Osteoblast (primary cell): ENCODE measurements at regions not wholly inside any gene's neighbourhood (a gene's known extent, or its start where the extent isn't known, plus 50 kb on each side); places are given as distances from the start of the nearest gene placed in this dataset.

Source experiments
- DNase-seq: peaks from one replicate; pipeline ENCODE4 v3.0.0; 2011; ENCODE audit warnings: low spot score, mixed read lengths; ENCODE audit not compliant: insufficient read length; ENCODE audit errors: missing footprints
- H2AFZ ChIP-seq: 2 replicates; pipeline ENCODE4 v1.6.0; 2011; ENCODE audit warnings: mild to moderate bottlenecking, low read length
- H3K27ac ChIP-seq: 2 replicates; pipeline ENCODE4 v1.5.1; 2011; ENCODE audit warnings: mild to moderate bottlenecking, low read depth, low read length, moderate library complexity
- H3K27me3 ChIP-seq: 2 replicates; pipeline ENCODE4 v1.6.0; 2012; ENCODE audit warnings: mild to moderate bottlenecking, control low read depth, inconsistent platforms, low read length, moderate library complexity; ENCODE audit not compliant: insufficient read depth
- H3K36me3 ChIP-seq: 2 replicates; pipeline ENCODE4 v1.5.1; 2011; ENCODE audit warnings: mild to moderate bottlenecking, low read length, control low read depth, moderate library complexity; ENCODE audit not compliant: insufficient read depth
- H3K4me1 ChIP-seq: 2 replicates; pipeline ENCODE4 v1.5.1; 2011; ENCODE audit warnings: mild to moderate bottlenecking, low read length, control low read depth, moderate library complexity; ENCODE audit not compliant: insufficient read depth
- H3K4me2 ChIP-seq: 2 replicates; pipeline ENCODE4 v1.6.0; 2011; ENCODE audit warnings: mild to moderate bottlenecking, low read length; ENCODE audit not compliant: insufficient read depth
- H3K4me3 ChIP-seq: fragments of 200-600 bp; sonication (generic); 3 replicates; pipeline ENCODE4 v1.5.1; 2012; ENCODE audit warnings: mild to moderate bottlenecking, low read length, inconsistent platforms; ENCODE audit not compliant: insufficient read depth
- H3K79me2 ChIP-seq: 2 replicates; pipeline ENCODE4 v1.6.0; 2012; ENCODE audit warnings: mild to moderate bottlenecking, low read length, control low read depth, inconsistent platforms; ENCODE audit not compliant: insufficient read depth
- H3K9me3 ChIP-seq: 2 replicates; pipeline ENCODE4 v1.5.1; 2011; ENCODE audit warnings: low read depth, low read length, control low read depth
- H4K20me1 ChIP-seq: 2 replicates; pipeline ENCODE4 v1.6.0; 2012; ENCODE audit warnings: mild to moderate bottlenecking, low read length, control low read depth; ENCODE audit not compliant: insufficient read depth
- CTCF ChIP-seq: IDR thresholded peaks from 2 replicates; pipeline ENCODE4 v1.5.1; 2011; ENCODE audit warnings: mild to moderate bottlenecking, low read depth, low read length, moderate library complexity; ENCODE audit errors: extremely low read depth

GRCh38 chr14:44405011-44405486 lies 102.0 kb downstream of the FSCB start:
- no peaks in the 10 kb centered on the region for H3K9me3 ChIP-seq
- H3K27me3 ChIP-seq = no peaks in the 10 kb centered on the region
- no peak overlapping the region for H3K4me2 ChIP-seq
- H3K36me3 ChIP-seq = no peaks in the 10 kb centered on the region
- TF ChIP-seq CTCF = no peak
- H2AFZ ChIP-seq = no peak overlapping the region
- H3K4me1 ChIP-seq = no peaks in the 10 kb centered on the region
- H4K20me1 ChIP-seq = no peaks in the 10 kb centered on the region
- no peaks in the 10 kb centered on the region for H3K79me2 ChIP-seq
- DNase-seq = no peak
- H3K27ac ChIP-seq = no peak overlapping the region
- no peak overlapping the region for H3K4me3 ChIP-seq

GRCh38 chr14:44404599-44404998 lies 102.5 kb downstream of the FSCB start:
- no peak for DNase-seq
- Histone ChIP-seq H4K20me1 (no peaks in the 10 kb centered on the region), H3K4me1 (no peaks in the 10 kb centered on the region), H3K4me3 (no peak overlapping the region), H3K4me2 (no peak overlapping the region), H3K27me3 (no peaks in the 10 kb centered on the region), H3K79me2 (no peaks in the 10 kb centered on the region), H2AFZ (no peak overlapping the region), H3K27ac (no peak overlapping the region), H3K9me3 (no peaks in the 10 kb centered on the region), H3K36me3 (no peaks in the 10 kb centered on the region)
- TF ChIP-seq CTCF = no peak

- H3K4me2 ChIP-seq = no peak overlapping the region
- no peaks in the 10 kb centered on the region for H3K79me2 ChIP-seq
- TF ChIP-seq CTCF = no peak
- H3K27ac ChIP-seq = no peak overlapping the region
- H2AFZ ChIP-seq = no peak overlapping the region
- no peak overlapping the region for H3K4me3 ChIP-seq
- H3K27me3 ChIP-seq = no peaks in the 10 kb centered on the region
- DNase-seq = no peak
- H3K36me3 ChIP-seq = no peaks in the 10 kb centered on the region
- H4K20me1 ChIP-seq = no peaks in the 10 kb centered on the region
- no peaks in the 10 kb centered on the region for H3K4me1 ChIP-seq
- no peaks in the 10 kb centered on the region for H3K9me3 ChIP-seq
Observed at GRCh38 chr14:44404036-44404435, 103.0 kb downstream of the FSCB start.

GRCh38 chr14:44403193-44403592 lies 103.9 kb downstream of the FSCB start:
- H3K4me1 ChIP-seq = no peaks in the 10 kb centered on the region
- H3K79me2 ChIP-seq = no peaks in the 10 kb centered on the region
- no peaks in the 10 kb centered on the region for H3K36me3 ChIP-seq
- H2AFZ ChIP-seq = no peak overlapping the region
- no peaks in the 10 kb centered on the region for H4K20me1 ChIP-seq
- no peak overlapping the region for H3K4me3 ChIP-seq
- no peaks in the 10 kb centered on the region for H3K27me3 ChIP-seq
- DNase-seq = no peak
- no peaks in the 10 kb centered on the region for H3K9me3 ChIP-seq
- no peak overlapping the region for H3K27ac ChIP-seq
- TF ChIP-seq CTCF = no peak
- H3K4me2 ChIP-seq = no peak overlapping the region
